HG03442 (cell line): ENCODE measurements at regions not wholly inside any gene's neighbourhood (a gene's known extent, or its start where the extent isn't known, plus 50 kb on each side); places are given as distances from the start of the nearest gene placed in this dataset.
"Not testable (repeated sequence)": the region's sequence is repeated elsewhere in the genome, so short reads cannot be mapped to it uniquely, and the experiment has no call there.

ENCODE experiments used
- ATAC-seq: cut with Tn5 transposase; IDR thresholded peaks from one replicate; pipeline ENCODE4 v1.9.1; 2021; ENCODE audit warnings: mild to moderate bottlenecking, moderate library complexity; ENCODE audit not compliant: unreplicated experiment

- ATAC-seq: no peak
These were observed 83.4 kb upstream of the KCNK12 start for GRCh38 chr2:47653902-47654789.

- ATAC-seq: no peak
These were observed 82.3 kb upstream of the KCNK12 start for GRCh38 chr2:47653036-47653435.

GRCh38 chr2:47652061-47652690, 81.4 kb upstream of the KCNK12 start:
- no peak for ATAC-seq

GRCh38 chr2:47651296-47651695, 80.5 kb upstream of the KCNK12 start:
- ATAC-seq: no peak

GRCh38 chr2:47650001-47650535, 79.3 kb upstream of the KCNK12 start:
- no peak for ATAC-seq

GRCh38 chr2:47645246-47645645, 74.5 kb upstream of the KCNK12 start:
- ATAC-seq: no peak

GRCh38 chr2:47644351-47644750, 73.6 kb upstream of the KCNK12 start:
- ATAC-seq: no peak

GRCh38 chr2:47641366-47641765, 70.6 kb upstream of the KCNK12 start:
- ATAC-seq: no peak

- no peak for ATAC-seq
These were observed 69.6 kb upstream of the KCNK12 start for GRCh38 chr2:47640356-47640755.

GRCh38 chr2:47639467-47639866, 68.7 kb upstream of the KCNK12 start:
- no peak for ATAC-seq

- ATAC-seq: no peak
These were observed 67.6 kb upstream of the KCNK12 start for GRCh38 chr2:47638430-47638829.

GRCh38 chr2:47636596-47637264, 65.9 kb upstream of the KCNK12 start:
- ATAC-seq: no peak

GRCh38 chr2:47636176-47636575, 65.4 kb upstream of the KCNK12 start:
- no peak for ATAC-seq

- ATAC-seq: no peak
These were observed 62.0 kb upstream of the KCNK12 start for GRCh38 chr2:47632754-47633153.

GRCh38 chr2:47631792-47632398, 61.1 kb upstream of the KCNK12 start:
- no peak for ATAC-seq

- ATAC-seq: no peak
These were observed 60.5 kb upstream of the KCNK12 start for GRCh38 chr2:47631306-47631705.

GRCh38 chr2:47629501-47630460, 59.0 kb upstream of the KCNK12 start:
- no peak for ATAC-seq

GRCh38 chr2:47628904-47629303, 58.1 kb upstream of the KCNK12 start:
- ATAC-seq: no peak

- ATAC-seq: no peak
These were observed 55.9 kb upstream of the KCNK12 start for GRCh38 chr2:47626664-47627063.

GRCh38 chr2:47623140-47623539, 52.4 kb upstream of the KCNK12 start:
- not testable (repeated sequence) for ATAC-seq
